ENCODE measurements at regions not wholly inside any gene's neighbourhood (a gene's known extent, or its start where the extent isn't known, plus 50 kb on each side); places are given as distances from the start of the nearest gene placed in this dataset.
"Not testable (repeated sequence)": the region's sequence is repeated elsewhere in the genome, so short reads cannot be mapped to it uniquely, and the experiment has no call there.

DNA sequence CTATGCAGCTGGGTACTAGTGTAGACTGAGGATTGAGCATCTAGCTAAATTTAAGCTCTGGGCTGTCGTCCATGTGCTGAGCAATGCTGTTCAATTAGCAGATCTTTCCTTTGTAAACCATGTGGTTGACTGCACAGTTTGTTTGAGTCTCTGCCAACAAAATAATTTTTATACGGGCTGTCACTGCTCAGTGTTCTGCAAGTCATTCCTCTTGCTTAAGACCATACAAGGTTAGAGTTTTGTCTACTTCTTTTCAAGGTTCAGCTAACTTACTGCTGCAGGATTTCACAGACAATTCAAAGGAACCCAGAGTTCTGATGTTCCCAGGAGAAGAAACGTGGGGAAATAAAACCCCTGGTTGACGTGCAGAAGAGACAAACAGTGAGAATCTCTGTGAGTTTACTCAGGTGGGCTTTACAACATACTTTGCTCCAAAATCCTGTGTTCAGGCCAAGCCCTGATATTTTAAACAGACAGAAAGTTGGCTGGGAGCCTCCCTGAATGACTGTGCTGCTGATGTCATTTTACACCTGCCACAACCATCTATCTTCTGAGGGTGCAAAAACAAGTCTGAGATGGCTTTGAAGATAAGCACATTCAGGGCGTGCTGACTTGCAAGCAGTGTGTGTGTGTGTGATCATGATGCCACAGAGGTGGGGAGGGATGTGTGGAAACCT lies 177.1 kb upstream of the SVIL start:
- Histone ChIP-seq H3K36me3 (no peaks in the 10 kb centered on the region), H3K27me3 (no peaks in the 10 kb centered on the region), H3K27ac (peak overlapping the region in 10 of 12 donors; percentile 45 to 90 (median 76)), H3K9me3 (no peaks in the 10 kb centered on the region), H3K4me1 (peaks cover 0 to 18% (median 12%) of the 10 kb centered on the region in 12 donors), H3K4me3 (no peak overlapping the region)
- intact Hi-C loops (cut with DNase I), result no loop called here
- ATAC-seq (peak; percentile 75 to 94 (median 91)), DNase-seq (peak in 4 of 5 donors; percentile 39 to 57 (median 52))
- 9 to 21% (median 15%) methylated on average over 5 of the region's 5 CpGs for WGBS, 4 donors
- TF ChIP-seq, protein P1, sequence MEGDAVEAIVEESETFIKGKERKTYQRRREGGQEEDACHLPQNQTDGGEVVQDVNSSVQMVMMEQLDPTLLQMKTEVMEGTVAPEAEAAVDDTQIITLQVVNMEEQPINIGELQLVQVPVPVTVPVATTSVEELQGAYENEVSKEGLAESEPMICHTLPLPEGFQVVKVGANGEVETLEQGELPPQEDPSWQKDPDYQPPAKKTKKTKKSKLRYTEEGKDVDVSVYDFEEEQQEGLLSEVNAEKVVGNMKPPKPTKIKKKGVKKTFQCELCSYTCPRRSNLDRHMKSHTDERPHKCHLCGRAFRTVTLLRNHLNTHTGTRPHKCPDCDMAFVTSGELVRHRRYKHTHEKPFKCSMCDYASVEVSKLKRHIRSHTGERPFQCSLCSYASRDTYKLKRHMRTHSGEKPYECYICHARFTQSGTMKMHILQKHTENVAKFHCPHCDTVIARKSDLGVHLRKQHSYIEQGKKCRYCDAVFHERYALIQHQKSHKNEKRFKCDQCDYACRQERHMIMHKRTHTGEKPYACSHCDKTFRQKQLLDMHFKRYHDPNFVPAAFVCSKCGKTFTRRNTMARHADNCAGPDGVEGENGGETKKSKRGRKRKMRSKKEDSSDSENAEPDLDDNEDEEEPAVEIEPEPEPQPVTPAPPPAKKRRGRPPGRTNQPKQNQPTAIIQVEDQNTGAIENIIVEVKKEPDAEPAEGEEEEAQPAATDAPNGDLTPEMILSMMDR (IDR thresholded peaks at IDR 0.05), result no peak
- TF ChIP-seq POLR2A (IDR thresholded peaks at IDR 0.05), result peak in 1 of 2 donors; percentile 11

- peak overlapping the region in 6 of 12 donors; percentile 24 to 90 (median 76) for H3K27ac ChIP-seq
- no peaks in the 10 kb centered on the region for H3K36me3 ChIP-seq
- peaks cover 0 to 18% (median 12%) of the 10 kb centered on the region in 12 donors for H3K4me1 ChIP-seq
- H3K4me3 ChIP-seq, result no peak overlapping the region
- no peaks in the 10 kb centered on the region for H3K9me3 ChIP-seq
- TF ChIP-seq POLR2A (IDR thresholded peaks at IDR 0.05), result no peak
- TF ChIP-seq, protein P1 (IDR thresholded peaks at IDR 0.05), result no peak
- intact Hi-C loops (cut with DNase I), result no loop called here
- WGBS, 4 donors, result 92 to 98% (median 96%) methylated on average over 2 of the region's 2 CpGs
- ATAC-seq, result no peak
- DNase-seq, result no peak
- H3K27me3 ChIP-seq, result no peaks in the 10 kb centered on the region
These were observed 176.0 kb upstream of the SVIL start for GRCh38 chr10:29810816-29811215.

DNA sequence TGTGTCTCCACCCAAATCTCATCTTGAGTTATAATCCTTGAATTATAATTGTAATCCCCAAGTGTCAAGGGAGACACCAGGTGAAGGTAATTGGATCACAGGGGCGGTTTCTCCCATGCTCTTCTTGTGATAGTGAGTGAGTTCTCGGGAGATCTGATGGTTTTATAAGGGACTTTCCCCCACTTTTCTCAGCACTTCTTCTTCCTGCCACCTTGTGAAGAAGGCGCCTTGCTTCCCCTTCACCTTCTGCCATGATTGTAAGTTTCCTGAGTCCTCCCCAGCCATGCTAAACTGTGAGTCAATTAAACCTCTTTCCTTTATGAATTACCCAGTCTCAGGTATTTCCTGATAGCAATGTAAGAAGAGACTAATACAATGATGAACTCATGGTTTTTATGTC lies 175.5 kb upstream of the SVIL start:
- intact Hi-C loops (cut with DNase I); H3K4me3 ChIP-seq; DNase-seq; H3K36me3 ChIP-seq; H3K9me3 ChIP-seq; H3K27me3 ChIP-seq; ATAC-seq: not testable (repeated sequence)
- 83 to 96% (median 89%) methylated on average over 3 of the region's 3 CpGs for WGBS, 4 donors
- peak overlapping the region in 1 of 12 donors; percentile 90 for H3K27ac ChIP-seq
- H3K4me1 ChIP-seq, result peaks cover 0 to 24% (median 13%) of the 10 kb centered on the region in 12 donors

GRCh38 chr10:29809383-29809782 lies 174.6 kb upstream of the SVIL start:
- intact Hi-C loops (cut with DNase I), result loop anchor here in 1 of 10 donors (5.0 kb wide), 1 partner anchor 33 kb away; no protein-coding TSS in a partner anchor
- TF ChIP-seq, protein P1 (IDR thresholded peaks at IDR 0.05), result no peak
- no peak for TF ChIP-seq POLR2A (IDR thresholded peaks at IDR 0.05)
- H3K4me1 ChIP-seq, result peaks cover 0 to 31% (median 16%) of the 10 kb centered on the region in 12 donors
- no peaks in the 10 kb centered on the region for H3K27me3 ChIP-seq
- DNase-seq (no peak), ATAC-seq (no peak)
- H3K27ac ChIP-seq, result peak overlapping the region in 1 of 12 donors; percentile 90
- H3K36me3 ChIP-seq, result no peaks in the 10 kb centered on the region
- 89 to 91% (median 91%) methylated on average over 5 of the region's 5 CpGs for WGBS, 4 donors
- no peak overlapping the region for H3K4me3 ChIP-seq
- H3K9me3 ChIP-seq, result no peaks in the 10 kb centered on the region
